GM19023 (cell line): ENCODE measurements at regions not wholly inside any gene's neighbourhood (a gene's known extent, or its start where the extent isn't known, plus 50 kb on each side); places are given as distances from the start of the nearest gene placed in this dataset.
A peak's percentile ranks its signal among the peaks of the same experiment; 100 is the strongest.

Experiments used
- ATAC-seq: cut with Tn5 transposase; IDR thresholded peaks from one replicate; pipeline ENCODE4 v1.9.1; 2021; ENCODE audit warnings: mild to moderate bottlenecking, moderate library complexity; ENCODE audit not compliant: unreplicated experiment

GRCh38 chr2:23171108-23171507, 213.9 kb upstream of the KLHL29 start:
- ATAC-seq, result no peak

- ATAC-seq, result no peak
Observed at GRCh38 chr2:23178396-23178795, 206.6 kb upstream of the KLHL29 start.

GRCh38 chr2:23183733-23184132, 201.2 kb upstream of the KLHL29 start:
- no peak for ATAC-seq

GRCh38 chr2:23198316-23199114, 186.5 kb upstream of the KLHL29 start:
- ATAC-seq, result no peak

GRCh38 chr2:23199115-23199918, 185.7 kb upstream of the KLHL29 start:
- peak; percentile 48 for ATAC-seq

GRCh38 chr2:23200068-23200786, 184.8 kb upstream of the KLHL29 start:
- ATAC-seq, result no peak

GRCh38 chr2:23200787-23201114, 184.2 kb upstream of the KLHL29 start:
- ATAC-seq, result no peak

- no peak for ATAC-seq
Observed at GRCh38 chr2:23203383-23203782, 181.6 kb upstream of the KLHL29 start.

- ATAC-seq, result no peak
Observed at GRCh38 chr2:23204685-23205242, 180.2 kb upstream of the KLHL29 start.

GRCh38 chr2:23206650-23207049, 178.3 kb upstream of the KLHL29 start:
- ATAC-seq, result no peak

GRCh38 chr2:23207871-23208270, 177.1 kb upstream of the KLHL29 start:
- ATAC-seq, result no peak

- no peak for ATAC-seq
Observed at GRCh38 chr2:23208339-23208738, 176.6 kb upstream of the KLHL29 start.

GRCh38 chr2:23209059-23209458, 175.9 kb upstream of the KLHL29 start:
- peak; percentile 49 for ATAC-seq

GRCh38 chr2:23211987-23212583, 172.9 kb upstream of the KLHL29 start:
- no peak for ATAC-seq

- ATAC-seq, result no peak
Observed at GRCh38 chr2:23213196-23213595, 171.8 kb upstream of the KLHL29 start.

- ATAC-seq, result no peak
Observed at GRCh38 chr2:23215016-23215415, 170.0 kb upstream of the KLHL29 start.

GRCh38 chr2:23219666-23220065, 165.3 kb upstream of the KLHL29 start:
- no peak for ATAC-seq

- ATAC-seq, result no peak
Observed at GRCh38 chr2:23220513-23221094, 164.4 kb upstream of the KLHL29 start.

- no peak for ATAC-seq
Observed at GRCh38 chr2:23221236-23221635, 163.7 kb upstream of the KLHL29 start.

GRCh38 chr2:23221901-23222300, 163.1 kb upstream of the KLHL29 start:
- ATAC-seq, result no peak

- ATAC-seq, result no peak
Observed at GRCh38 chr2:23230885-23231284, 154.1 kb upstream of the KLHL29 start.
